ENCODE measurements at regions not wholly inside any gene's neighbourhood (a gene's known extent, or its start where the extent isn't known, plus 50 kb on each side); places are given as distances from the start of the nearest gene placed in this dataset.

- Histone ChIP-seq H3K36me3 (replicated peaks in 1 of 2; ENCODE audit: control extremely low read depth in 1 of 2, control insufficient read depth in 1 of 2, extremely low read depth in 1 of 2, insufficient read depth in 2 of 2, low read length in 1 of 2) (no peaks in the 10 kb centered on the region), H3K9ac (ENCODE audit: low read length) (no peak overlapping the region), H3K9me3 (ENCODE audit: control extremely low read depth in 1 of 3, control insufficient read depth in 2 of 3, insufficient read depth in 1 of 3, low read length in 2 of 3) (no peaks in the 10 kb centered on the region), H2AFZ (ENCODE audit: insufficient read depth, low read depth, low read length, poor library complexity, severe bottlenecking) (no peak overlapping the region), H3K27ac (ENCODE audit: low read length in 2 of 2) (no peak overlapping the region), H4K20me1 (ENCODE audit: control insufficient read depth, insufficient read depth, low read length, poor library complexity, severe bottlenecking) (no peaks in the 10 kb centered on the region), H3K4me1 (ENCODE audit: control insufficient read depth in 2 of 2, insufficient read depth in 2 of 2, low read length in 2 of 2) (no peaks in the 10 kb centered on the region), H3K4me2 (replicated peaks; ENCODE audit: low read depth, low read length, poor library complexity, severe bottlenecking) (no peak overlapping the region), H3K4me3 (ENCODE audit: control extremely low read depth in 1 of 5, extremely low read depth in 1 of 5, insufficient read depth in 1 of 5, low read depth in 2 of 5, low read length in 4 of 5) (no peak overlapping the region), H3K79me2 (ENCODE audit: control insufficient read depth, insufficient read depth, low read length) (no peaks in the 10 kb centered on the region), H3K27me3 (replicated peaks in 1 of 4; ENCODE audit: control extremely low read depth in 1 of 4, control insufficient read depth in 3 of 4, insufficient read depth in 4 of 4, low read length in 3 of 4) (no peaks in the 10 kb centered on the region)
- WGBS (ENCODE audit: insufficient coverage) = no CpG with 5 or more reads among the region's 1 CpG
- H3K27me3 Mint-ChIP-seq = no peaks in the 10 kb centered on the region
- intact Hi-C loops (cut with micrococcal nuclease) = no loop called here
- H3K4me3 Mint-ChIP-seq = no peak overlapping the region
- ATAC-seq (ENCODE audit: low read depth) (no peak), DNase-seq (no peak)
- no peak overlapping the region for H3K27ac Mint-ChIP-seq
- no peaks in the 10 kb centered on the region for H3K9me3 Mint-ChIP-seq (ENCODE audit: insufficient read depth)
- no peaks in the 10 kb centered on the region for H3K4me1 Mint-ChIP-seq
- no peak for TF ChIP-seq EZH2 (IDR thresholded peaks at IDR 0.05; ENCODE audit: borderline replicate concordance, insufficient read depth, low read depth, low read length, poor library complexity, severe bottlenecking)
- TF ChIP-seq, protein P1, sequence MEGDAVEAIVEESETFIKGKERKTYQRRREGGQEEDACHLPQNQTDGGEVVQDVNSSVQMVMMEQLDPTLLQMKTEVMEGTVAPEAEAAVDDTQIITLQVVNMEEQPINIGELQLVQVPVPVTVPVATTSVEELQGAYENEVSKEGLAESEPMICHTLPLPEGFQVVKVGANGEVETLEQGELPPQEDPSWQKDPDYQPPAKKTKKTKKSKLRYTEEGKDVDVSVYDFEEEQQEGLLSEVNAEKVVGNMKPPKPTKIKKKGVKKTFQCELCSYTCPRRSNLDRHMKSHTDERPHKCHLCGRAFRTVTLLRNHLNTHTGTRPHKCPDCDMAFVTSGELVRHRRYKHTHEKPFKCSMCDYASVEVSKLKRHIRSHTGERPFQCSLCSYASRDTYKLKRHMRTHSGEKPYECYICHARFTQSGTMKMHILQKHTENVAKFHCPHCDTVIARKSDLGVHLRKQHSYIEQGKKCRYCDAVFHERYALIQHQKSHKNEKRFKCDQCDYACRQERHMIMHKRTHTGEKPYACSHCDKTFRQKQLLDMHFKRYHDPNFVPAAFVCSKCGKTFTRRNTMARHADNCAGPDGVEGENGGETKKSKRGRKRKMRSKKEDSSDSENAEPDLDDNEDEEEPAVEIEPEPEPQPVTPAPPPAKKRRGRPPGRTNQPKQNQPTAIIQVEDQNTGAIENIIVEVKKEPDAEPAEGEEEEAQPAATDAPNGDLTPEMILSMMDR (IDR thresholded peaks at IDR 0.05) = no peak
- ChIA-PET POLR2A (no interaction called here), CTCF (no interaction called here)
Observed at GRCh38 chrX:26788402-26788998, 572.5 kb downstream of the MAGEB5 start.

GRCh38 chrX:26783512-26784225, 567.7 kb downstream of the MAGEB5 start:
- Histone ChIP-seq H3K9ac (ENCODE audit: low read length) (no peak overlapping the region), H3K79me2 (ENCODE audit: control insufficient read depth, insufficient read depth, low read length) (no peaks in the 10 kb centered on the region), H3K36me3 (replicated peaks in 1 of 2; ENCODE audit: control extremely low read depth in 1 of 2, control insufficient read depth in 1 of 2, extremely low read depth in 1 of 2, insufficient read depth in 2 of 2, low read length in 1 of 2) (no peaks in the 10 kb centered on the region), H3K27ac (ENCODE audit: low read length in 2 of 2) (no peak overlapping the region), H3K4me1 (ENCODE audit: control insufficient read depth in 2 of 2, insufficient read depth in 2 of 2, low read length in 2 of 2) (no peaks in the 10 kb centered on the region), H4K20me1 (ENCODE audit: control insufficient read depth, insufficient read depth, low read length, poor library complexity, severe bottlenecking) (no peaks in the 10 kb centered on the region), H3K4me3 (ENCODE audit: control extremely low read depth in 1 of 5, extremely low read depth in 1 of 5, insufficient read depth in 1 of 5, low read depth in 2 of 5, low read length in 4 of 5) (no peak overlapping the region), H3K27me3 (replicated peaks in 1 of 4; ENCODE audit: control extremely low read depth in 1 of 4, control insufficient read depth in 3 of 4, insufficient read depth in 4 of 4, low read length in 3 of 4) (no peaks in the 10 kb centered on the region), H3K4me2 (replicated peaks; ENCODE audit: low read depth, low read length, poor library complexity, severe bottlenecking) (no peak overlapping the region), H2AFZ (ENCODE audit: insufficient read depth, low read depth, low read length, poor library complexity, severe bottlenecking) (no peak overlapping the region), H3K9me3 (ENCODE audit: control extremely low read depth in 1 of 3, control insufficient read depth in 2 of 3, insufficient read depth in 1 of 3, low read length in 2 of 3) (no peaks in the 10 kb centered on the region)
- H3K27me3 Mint-ChIP-seq = no peaks in the 10 kb centered on the region
- WGBS (ENCODE audit: insufficient coverage) = 33% methylated on average over 2 of the region's 10 CpGs
- intact Hi-C loops (cut with micrococcal nuclease) = no loop called here
- ATAC-seq (ENCODE audit: low read depth) = no peak
- no peaks in the 10 kb centered on the region for H3K4me1 Mint-ChIP-seq
- POLR2A ChIA-PET = no interaction called here
- CTCF ChIA-PET = no interaction called here
- no peak overlapping the region for H3K27ac Mint-ChIP-seq
- DNase-seq = no peak
- no peak overlapping the region for H3K4me3 Mint-ChIP-seq
- no peaks in the 10 kb centered on the region for H3K9me3 Mint-ChIP-seq (ENCODE audit: insufficient read depth)
- TF ChIP-seq, protein P1 (IDR thresholded peaks at IDR 0.05) = peak; percentile 16
- no peak for TF ChIP-seq EZH2 (IDR thresholded peaks at IDR 0.05; ENCODE audit: borderline replicate concordance, insufficient read depth, low read depth, low read length, poor library complexity, severe bottlenecking)
